HCT116 (cell line): ENCODE measurements at regions not wholly inside any gene's neighbourhood (a gene's known extent, or its start where the extent isn't known, plus 50 kb on each side); places are given as distances from the start of the nearest gene placed in this dataset.

ENCODE experiments used
- CEBPB ChIP-seq: IDR thresholded peaks from 2 replicates; pipeline ENCODE4 v1.6.1; 2012; ENCODE audit warnings: low read depth
- CTCF ChIP-seq, 3 experiments: fragments of 200-600 bp in 1 of 3; sonication (generic) in 1 of 3; IDR thresholded peaks in 2 of 3; conservative IDR thresholded peaks in 1 of 3; 2 replicates each; pipeline ENCODE4 v1.5.1; 2012 to 2017; ENCODE audit warnings: low read depth in 2 of 3, low read length in 2 of 3, antibody characterized with exemption in 1 of 3, borderline replicate concordance in 1 of 3, control low read depth in 1 of 3, mild to moderate bottlenecking in 1 of 3, mixed read lengths in 1 of 3, mixed run types in 1 of 3, moderate library complexity in 1 of 3; ENCODE audit not compliant: insufficient read depth in 1 of 3
- EGR1 ChIP-seq: IDR thresholded peaks from 2 replicates; pipeline ENCODE4 v1.6.1; 2012; ENCODE audit warnings: low read depth
- FOSL1 ChIP-seq: IDR thresholded peaks from 2 replicates; pipeline ENCODE4 v1.6.1; 2012; ENCODE audit warnings: low read depth
- POLR2A ChIP-seq: IDR thresholded peaks from 2 replicates; pipeline ENCODE4 v1.7.0; 2011; ENCODE audit warnings: borderline replicate concordance; ENCODE audit not compliant: insufficient read depth, insufficient read length; ENCODE audit errors: extremely low read depth
- RAD21 ChIP-seq: IDR thresholded peaks from 2 replicates; pipeline ENCODE4 v1.6.1; 2012; ENCODE audit warnings: low read depth, mild to moderate bottlenecking
- SRF ChIP-seq: IDR thresholded peaks from 2 replicates; pipeline ENCODE4 v1.6.1; 2012; ENCODE audit warnings: low read depth
- YY1 ChIP-seq: IDR thresholded peaks from 2 replicates; pipeline ENCODE4 v1.6.1; 2011; ENCODE audit warnings: low read length, low read depth, moderate library complexity, mild to moderate bottlenecking; ENCODE audit not compliant: insufficient replicate concordance; ENCODE audit errors: extremely low read depth

GRCh38 chr18:35856178-35856577 is 116.3 kb upstream of the RMP24 start:
- TF ChIP-seq CEBPB = no peak
- TF ChIP-seq YY1 = no peak
- no peak for TF ChIP-seq CTCF (IDR thresholded peaks at IDR 0.05 in 2 of 3, conservative IDR thresholded peaks at IDR 0.05 in 1 of 3; ENCODE audit: borderline replicate concordance in 1 of 3, insufficient read depth in 1 of 3, low read depth in 2 of 3, low read length in 2 of 3)
- TF ChIP-seq RAD21 = no peak
- TF ChIP-seq SRF = no peak
- TF ChIP-seq EGR1 = no peak
- TF ChIP-seq POLR2A = no peak
- TF ChIP-seq FOSL1 = no peak
